ENCODE measurements at regions not wholly inside any gene's neighbourhood (a gene's known extent, or its start where the extent isn't known, plus 50 kb on each side); places are given as distances from the start of the nearest gene placed in this dataset.

- in situ Hi-C loops (cut with MboI; ENCODE audit: low sequenced_read_pairs in 4 of 4) (no loop called here), intact Hi-C loops (cut with DNase I; ENCODE audit: low total_unique reads) (no loop called here)
- no peaks in the 10 kb centered on the region for H3K4me1 ChIP-seq
- no peaks in the 10 kb centered on the region for H3K27me3 ChIP-seq
- TF ChIP-seq CTCF (IDR thresholded peaks at IDR 0.05 in 4 of 5, conservative IDR thresholded peaks at IDR 0.05 in 1 of 5) (no peak), POLR2A (IDR thresholded peaks at IDR 0.05) (no peak)
- no peaks in the 10 kb centered on the region for H3K9me3 ChIP-seq
- H3K27ac ChIP-seq, result no peak overlapping the region
- H3K4me3 ChIP-seq, result no peak overlapping the region
- H3K36me3 ChIP-seq, result no peaks in the 10 kb centered on the region
- DNase-seq (no peak), ATAC-seq (no peak)
Observed at GRCh38 chr2:7449298-7449697, 532.1 kb downstream of the RNF144A start.

- ATAC-seq, result no peak
- in situ Hi-C loops (cut with MboI; ENCODE audit: low sequenced_read_pairs in 4 of 4), result no loop called here
Observed at GRCh38 chr2:7450188-7450832, 533.1 kb downstream of the RNF144A start.

GRCh38 chr2:7450833-7451190 is 533.6 kb downstream of the RNF144A start:
- H3K27ac ChIP-seq, result no peak overlapping the region

More at GRCh38 chr2:7450188-7450832, 533.1 kb downstream of the RNF144A start:
- DNase-seq, result no peak
- Histone ChIP-seq H3K9me3 (no peaks in the 10 kb centered on the region), H3K36me3 (no peaks in the 10 kb centered on the region), H3K4me3 (no peak overlapping the region), H3K27me3 (no peaks in the 10 kb centered on the region), H3K4me1 (no peaks in the 10 kb centered on the region), H3K27ac (no peak overlapping the region)
- intact Hi-C loops (cut with DNase I; ENCODE audit: low total_unique reads), result no loop called here
- TF ChIP-seq POLR2A (IDR thresholded peaks at IDR 0.05) (no peak), CTCF (IDR thresholded peaks at IDR 0.05 in 4 of 5, conservative IDR thresholded peaks at IDR 0.05 in 1 of 5) (no peak)

DNA sequence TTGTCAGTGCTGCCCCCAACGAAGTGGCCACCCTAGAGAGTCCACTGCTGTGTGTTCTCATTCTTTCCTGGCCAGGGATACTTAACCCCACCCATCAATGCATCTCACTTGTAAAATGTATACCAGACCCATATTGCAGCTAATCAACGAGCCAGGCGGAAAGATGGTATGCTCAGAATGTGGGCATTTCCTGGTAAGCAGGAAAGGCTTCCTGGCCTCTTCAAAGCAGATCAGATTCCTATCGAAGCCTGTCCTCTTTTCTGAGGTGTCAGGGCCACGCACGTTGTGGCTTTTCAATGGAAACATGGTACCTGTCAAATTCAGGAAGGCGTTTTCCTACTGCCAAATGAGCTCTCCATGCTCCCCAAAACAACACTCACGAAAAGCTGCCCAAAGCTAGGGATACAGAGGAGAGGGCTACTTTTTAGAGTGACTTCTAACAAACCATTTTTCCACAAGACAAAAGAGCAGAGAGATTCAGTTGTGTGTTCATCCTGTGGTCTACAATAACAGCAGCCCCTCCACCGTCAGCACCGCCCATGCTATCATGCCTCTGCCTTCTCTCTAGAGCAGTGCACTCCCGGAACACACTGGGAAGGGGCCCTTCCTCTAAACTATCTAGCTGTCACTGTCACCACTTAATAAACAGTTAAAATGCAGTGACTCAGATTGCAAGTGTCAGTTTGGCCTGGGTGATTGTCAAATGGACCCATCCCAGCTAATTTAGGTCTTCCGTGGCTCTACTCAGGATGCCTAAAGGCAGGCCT is 535.1 kb downstream of the RNF144A start:
- H3K36me3 ChIP-seq, result no peaks in the 10 kb centered on the region
- intact Hi-C loops (cut with DNase I; ENCODE audit: low total_unique reads) (no loop called here), in situ Hi-C loops (cut with MboI; ENCODE audit: low sequenced_read_pairs in 4 of 4) (no loop called here)
- H3K27me3 ChIP-seq, result no peaks in the 10 kb centered on the region
- no peaks in the 10 kb centered on the region for H3K4me1 ChIP-seq
- H3K4me3 ChIP-seq, result no peak overlapping the region
- DNase-seq (no peak), ATAC-seq (no peak)
- H3K9me3 ChIP-seq, result no peaks in the 10 kb centered on the region
- TF ChIP-seq CTCF (IDR thresholded peaks at IDR 0.05 in 4 of 5, conservative IDR thresholded peaks at IDR 0.05 in 1 of 5) (no peak), POLR2A (IDR thresholded peaks at IDR 0.05) (no peak)
- no peak overlapping the region for H3K27ac ChIP-seq

More at GRCh38 chr2:7450833-7451190, 533.6 kb downstream of the RNF144A start:
- Histone ChIP-seq H3K4me1 (no peaks in the 10 kb centered on the region), H3K4me3 (no peak overlapping the region), H3K9me3 (no peaks in the 10 kb centered on the region), H3K27me3 (no peaks in the 10 kb centered on the region), H3K36me3 (no peaks in the 10 kb centered on the region)
- DNase-seq (no peak), ATAC-seq (no peak)
- TF ChIP-seq POLR2A (IDR thresholded peaks at IDR 0.05), result no peak
- no peak for TF ChIP-seq CTCF (IDR thresholded peaks at IDR 0.05 in 4 of 5, conservative IDR thresholded peaks at IDR 0.05 in 1 of 5)
- intact Hi-C loops (cut with DNase I; ENCODE audit: low total_unique reads), result no loop called here
- in situ Hi-C loops (cut with MboI; ENCODE audit: low sequenced_read_pairs in 4 of 4), result no loop called here
